ENCODE measurements at regions not wholly inside any gene's neighbourhood (a gene's known extent, or its start where the extent isn't known, plus 50 kb on each side); places are given as distances from the start of the nearest gene placed in this dataset.

- DNase-seq, result no peak
These were observed 294.6 kb downstream of the RPLP1 start for GRCh38 chr15:69747193-69747592.

GRCh38 chr15:69748131-69748530, 295.5 kb downstream of the RPLP1 start:
- no peak for DNase-seq

- DNase-seq, result no peak
These were observed 296.1 kb downstream of the RPLP1 start for GRCh38 chr15:69748576-69749185.

GRCh38 chr15:69749274-69749673, 296.7 kb downstream of the RPLP1 start:
- DNase-seq, result no peak

DNA sequence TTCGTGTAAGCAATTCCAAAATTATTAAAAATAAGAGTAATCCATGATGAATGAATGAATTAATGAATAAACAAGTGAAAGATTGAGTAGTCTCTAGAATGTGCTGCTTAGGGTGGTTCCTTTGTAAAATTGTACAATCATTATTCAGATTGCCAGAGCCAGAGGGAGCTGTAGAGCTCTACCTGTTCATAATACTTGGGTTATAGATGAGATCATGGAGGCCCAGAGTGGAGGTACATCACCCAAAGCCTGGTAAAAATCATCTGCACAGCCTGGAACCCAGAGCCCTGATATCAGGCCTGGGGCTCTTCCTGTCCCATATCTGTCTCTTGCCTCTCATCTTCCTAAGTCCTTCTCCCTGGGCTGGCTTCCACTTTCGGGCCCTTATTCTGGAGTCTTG, 297.2 kb downstream of the RPLP1 start:
- peak in 1 of 2 experiments; percentile 32 for DNase-seq

DNA sequence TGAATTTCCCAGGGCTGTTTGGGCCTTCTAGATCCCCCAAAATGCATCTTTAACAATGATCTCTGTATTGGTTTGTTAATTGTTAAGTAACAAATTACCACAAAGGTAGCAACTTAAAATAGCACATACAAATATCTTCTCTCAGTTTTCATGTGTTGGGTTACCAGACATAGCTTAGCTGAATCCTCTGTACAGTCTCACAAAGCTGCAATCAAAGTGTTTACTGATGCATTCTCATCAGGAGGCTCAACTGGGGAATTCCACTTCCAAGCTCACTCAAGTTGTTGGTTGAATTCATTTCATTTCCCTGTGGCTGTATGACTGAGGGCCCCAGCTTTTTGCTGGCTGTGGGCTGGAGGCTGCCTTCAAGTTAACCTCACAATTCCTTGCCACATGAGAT, 297.6 kb downstream of the RPLP1 start:
- no peak for DNase-seq

- DNase-seq, result no peak
These were observed 298.5 kb downstream of the RPLP1 start for GRCh38 chr15:69751147-69751546.

- no peak for DNase-seq
These were observed 298.9 kb downstream of the RPLP1 start for GRCh38 chr15:69751566-69751965.

DNA sequence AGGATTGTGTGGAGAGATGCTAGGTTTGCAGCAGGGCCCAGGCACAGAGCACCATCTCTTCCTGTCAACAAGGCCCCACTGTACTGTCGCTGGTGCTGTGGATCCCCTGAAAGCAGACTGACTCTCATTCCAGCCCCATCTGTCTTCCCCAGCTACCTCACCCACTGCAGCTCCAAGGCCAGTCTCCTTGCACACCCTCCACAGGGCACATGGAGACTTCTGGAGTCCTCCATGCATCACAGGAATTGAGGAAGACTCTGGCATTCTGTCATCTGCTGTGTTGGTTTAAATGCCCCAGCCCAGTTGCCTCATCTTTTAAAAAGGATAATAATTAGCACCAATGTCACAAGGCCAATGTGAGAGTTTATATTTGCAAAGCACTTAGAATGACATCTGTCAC, 301.2 kb downstream of the RPLP1 start:
- DNase-seq, result no peak

- DNase-seq, result no peak
These were observed 301.7 kb downstream of the RPLP1 start for GRCh38 chr15:69754313-69754712.

GRCh38 chr15:69755551-69756310, 303.1 kb downstream of the RPLP1 start:
- peak; percentile 16 to 53 for DNase-seq

- no peak for DNase-seq
These were observed 303.8 kb downstream of the RPLP1 start for GRCh38 chr15:69756440-69756839.

- DNase-seq, result no peak
These were observed 304.6 kb downstream of the RPLP1 start for GRCh38 chr15:69757186-69757585.

DNA sequence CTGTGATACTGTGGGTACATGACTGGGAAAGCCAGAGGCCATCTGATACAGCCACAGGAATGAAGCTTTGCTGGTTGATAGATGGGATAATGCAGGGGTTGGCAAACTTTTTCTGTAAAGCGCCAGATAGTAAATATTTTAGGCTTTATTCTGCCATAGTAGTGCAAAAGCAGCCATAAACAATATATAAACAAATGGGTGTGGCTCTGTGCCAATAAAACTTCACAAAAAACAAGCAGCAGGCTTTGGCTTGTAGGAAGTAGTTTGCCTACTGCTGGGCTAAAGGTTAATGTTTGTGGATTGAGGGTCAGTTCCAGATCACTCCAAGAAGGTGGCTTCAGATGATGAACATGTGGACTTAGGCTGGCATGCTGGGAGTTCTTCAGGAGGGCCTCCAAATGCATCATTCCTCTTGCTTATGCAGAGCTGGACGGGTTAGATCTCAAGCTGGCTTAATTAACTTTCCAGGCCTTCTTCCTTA, 305.7 kb downstream of the RPLP1 start:
- no peak for DNase-seq

- no peak for DNase-seq
These were observed 306.5 kb downstream of the RPLP1 start for GRCh38 chr15:69758810-69759790.

DNA sequence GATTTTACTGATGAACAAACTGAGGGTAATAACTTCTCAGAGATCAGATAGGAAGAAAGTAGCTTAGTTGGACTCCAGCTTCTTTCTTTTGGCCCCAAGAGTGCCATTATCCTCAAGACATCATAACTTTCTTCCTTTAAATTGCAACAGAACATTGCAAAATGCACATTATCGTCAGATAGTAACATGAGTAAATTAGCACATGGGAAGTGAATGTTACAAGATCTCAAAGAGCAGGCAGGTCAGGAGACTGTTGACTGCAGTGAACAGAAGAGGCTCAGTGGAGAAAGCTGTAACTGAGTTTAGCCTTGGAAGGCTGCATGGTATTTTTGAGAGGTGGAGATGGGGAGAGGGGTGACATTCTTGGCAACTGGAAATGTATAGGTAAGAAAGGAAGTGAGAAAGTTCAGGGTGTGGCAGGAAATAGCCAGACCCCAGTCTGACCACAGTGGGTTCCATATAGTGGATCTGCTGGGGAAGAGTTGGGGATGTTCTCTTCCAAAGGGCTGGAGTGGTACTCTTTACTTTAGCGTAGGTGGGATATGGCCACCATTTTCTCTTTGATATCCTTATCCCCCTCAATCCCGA, 307.7 kb downstream of the RPLP1 start:
- no peak for DNase-seq

- no peak for DNase-seq
These were observed 308.4 kb downstream of the RPLP1 start for GRCh38 chr15:69760890-69761568.

- DNase-seq, result peak; percentile 80 to 93
These were observed 309.9 kb downstream of the RPLP1 start for GRCh38 chr15:69762373-69763148.

GRCh38 chr15:69763831-69764230, 311.2 kb downstream of the RPLP1 start:
- no peak for DNase-seq

DNA sequence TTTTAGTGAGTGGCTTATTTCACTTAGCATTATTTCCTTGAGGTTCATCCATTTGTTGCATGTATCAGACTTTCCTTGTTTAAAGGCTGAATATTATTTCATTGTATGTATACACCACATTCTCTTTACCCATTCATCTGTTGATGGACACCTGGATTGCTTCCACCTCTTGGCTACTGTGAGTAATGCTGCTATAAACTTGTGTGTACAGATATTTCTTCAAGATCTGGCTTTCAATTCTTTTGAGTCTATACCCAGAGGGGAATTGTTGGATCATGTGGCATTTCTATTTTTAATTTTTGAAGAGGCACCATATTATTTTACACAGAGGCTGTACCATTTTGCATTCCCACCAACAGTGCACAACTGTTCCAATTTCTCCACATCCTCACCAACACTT, 313.5 kb downstream of the RPLP1 start:
- no peak for DNase-seq

- no peak for DNase-seq
These were observed 314.6 kb downstream of the RPLP1 start for GRCh38 chr15:69767191-69767590.

Data from NCI-H526 (cell line).